Cardiac fibroblast (primary cell): ENCODE measurements at regions not wholly inside any gene's neighbourhood (a gene's known extent, or its start where the extent isn't known, plus 50 kb on each side); places are given as distances from the start of the nearest gene placed in this dataset.

Experiments used
- DNase-seq, 2 donors: peaks; one replicate each; pipeline versions ENCODE4 v3.0.0 to v3.0.0-alpha.2; 2010; ENCODE audit warnings: low read depth in 2 of 2
- H3K4me3 ChIP-seq, 2 donors: replicated peaks in 1 of 2; 1 replicate in 1 of 2; 2 replicates in 1 of 2; pipeline ENCODE4 v1.5.1; 2011; ENCODE audit warnings: low read depth in 2 of 2, low read length in 2 of 2, mild to moderate bottlenecking in 2 of 2, moderate library complexity in 1 of 2
- TF ChIP-seq, protein P1 (sequence below): IDR thresholded peaks from one replicate; pipeline ENCODE4 v1.5.1; 2011; ENCODE audit warnings: low read depth, mild to moderate bottlenecking, low read length, inconsistent platforms

GRCh38 chr7:97479740-97480290 is 252.1 kb upstream of the TAC1 start:
- no peak for DNase-seq
- no peak overlapping the region for H3K4me3 ChIP-seq
- TF ChIP-seq, protein P1, sequence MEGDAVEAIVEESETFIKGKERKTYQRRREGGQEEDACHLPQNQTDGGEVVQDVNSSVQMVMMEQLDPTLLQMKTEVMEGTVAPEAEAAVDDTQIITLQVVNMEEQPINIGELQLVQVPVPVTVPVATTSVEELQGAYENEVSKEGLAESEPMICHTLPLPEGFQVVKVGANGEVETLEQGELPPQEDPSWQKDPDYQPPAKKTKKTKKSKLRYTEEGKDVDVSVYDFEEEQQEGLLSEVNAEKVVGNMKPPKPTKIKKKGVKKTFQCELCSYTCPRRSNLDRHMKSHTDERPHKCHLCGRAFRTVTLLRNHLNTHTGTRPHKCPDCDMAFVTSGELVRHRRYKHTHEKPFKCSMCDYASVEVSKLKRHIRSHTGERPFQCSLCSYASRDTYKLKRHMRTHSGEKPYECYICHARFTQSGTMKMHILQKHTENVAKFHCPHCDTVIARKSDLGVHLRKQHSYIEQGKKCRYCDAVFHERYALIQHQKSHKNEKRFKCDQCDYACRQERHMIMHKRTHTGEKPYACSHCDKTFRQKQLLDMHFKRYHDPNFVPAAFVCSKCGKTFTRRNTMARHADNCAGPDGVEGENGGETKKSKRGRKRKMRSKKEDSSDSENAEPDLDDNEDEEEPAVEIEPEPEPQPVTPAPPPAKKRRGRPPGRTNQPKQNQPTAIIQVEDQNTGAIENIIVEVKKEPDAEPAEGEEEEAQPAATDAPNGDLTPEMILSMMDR = no peak

- DNase-seq = no peak
- TF ChIP-seq, protein P1 = no peak
- no peak overlapping the region for H3K4me3 ChIP-seq
Measured at GRCh38 chr7:97480772-97481390, 251.0 kb upstream of the TAC1 start.

DNA sequence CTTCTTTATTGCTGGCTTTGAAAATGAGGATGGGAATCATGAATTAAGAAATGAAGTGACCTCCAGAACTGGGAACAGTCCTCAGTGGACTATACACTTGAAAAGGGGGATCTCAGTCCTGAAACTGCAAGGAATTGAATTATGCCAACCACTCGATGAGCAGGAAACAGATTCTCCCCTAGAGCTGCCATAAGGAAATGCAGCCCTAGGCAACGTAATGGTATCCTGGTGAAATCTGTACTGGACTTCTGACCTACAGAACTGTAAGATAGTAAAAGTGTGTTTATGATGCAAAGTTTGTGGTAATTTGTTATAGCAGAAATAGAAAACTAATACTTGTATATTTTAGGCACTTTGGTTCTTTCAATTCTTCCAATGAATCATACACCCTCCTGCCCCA is 236.4 kb upstream of the TAC1 start:
- TF ChIP-seq, protein P1 = no peak
- no peak for DNase-seq
- no peak overlapping the region for H3K4me3 ChIP-seq

GRCh38 chr7:97499204-97499603 is 232.7 kb upstream of the TAC1 start:
- DNase-seq = peak; percentile 19 to 32
- TF ChIP-seq, protein P1 = peak; percentile 42
- H3K4me3 ChIP-seq = no peak overlapping the region

DNA sequence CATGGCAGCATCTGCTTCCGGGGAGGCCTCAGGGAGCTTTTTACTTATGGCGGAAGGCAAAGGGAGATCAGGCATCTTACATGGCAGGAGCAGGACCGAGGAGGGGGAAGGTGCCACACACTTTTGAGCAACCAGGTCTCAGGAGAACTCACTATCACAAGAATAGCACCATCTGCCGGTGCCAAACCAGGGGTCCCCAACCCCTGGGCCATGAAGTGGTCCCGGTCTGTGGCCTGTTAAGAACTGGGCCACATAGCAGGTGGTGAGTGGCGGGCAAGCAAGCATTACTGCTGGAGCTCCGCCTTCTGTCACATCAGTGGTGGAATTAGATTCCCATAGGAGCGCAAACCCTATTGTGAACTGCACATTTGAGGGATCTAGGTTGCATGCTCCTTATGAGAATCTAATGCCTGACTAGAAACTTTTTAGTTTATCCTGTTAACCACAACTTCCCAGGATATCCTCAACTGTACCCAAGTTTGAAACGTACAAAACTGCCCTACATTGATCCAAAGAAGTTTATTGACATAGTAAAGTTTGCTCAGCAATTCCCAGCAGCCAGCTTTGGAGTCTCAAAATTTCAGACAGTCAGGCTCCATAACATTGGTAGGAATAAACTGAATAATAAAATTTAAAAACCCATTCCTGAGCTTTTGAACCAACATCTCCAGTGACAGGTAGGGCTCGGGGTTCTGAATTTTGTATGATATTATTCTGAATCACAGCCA is 228.4 kb upstream of the TAC1 start:
- TF ChIP-seq, protein P1 = no peak
- H3K4me3 ChIP-seq = no peak overlapping the region
- no peak for DNase-seq

DNA sequence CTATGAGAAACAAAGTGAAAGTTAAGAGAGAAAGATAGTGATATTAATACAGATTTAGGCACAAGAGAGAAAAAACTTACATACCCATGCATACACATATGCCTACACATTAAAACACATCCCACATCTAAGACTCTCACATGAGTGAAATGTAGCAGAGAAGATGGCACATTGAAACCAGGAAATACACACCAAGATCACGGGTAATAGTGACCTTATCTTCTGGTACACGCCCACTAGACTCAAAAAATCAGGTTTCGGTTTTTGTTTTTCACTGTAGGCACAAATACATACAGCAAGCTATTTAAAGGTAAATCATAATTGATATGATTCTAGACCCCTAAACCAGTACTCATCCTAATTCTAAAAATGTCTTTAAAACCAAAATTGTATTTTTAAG is 225.2 kb upstream of the TAC1 start:
- no peak overlapping the region for H3K4me3 ChIP-seq
- TF ChIP-seq, protein P1 = no peak
- no peak for DNase-seq
